ENCODE measurements at regions not wholly inside any gene's neighbourhood (a gene's known extent, or its start where the extent isn't known, plus 50 kb on each side); places are given as distances from the start of the nearest gene placed in this dataset.

- no peak for DNase-seq
These were observed 61.8 kb upstream of the CALCR start for GRCh38 chr7:93636276-93636675.

- DNase-seq: no peak
These were observed 57.8 kb upstream of the CALCR start for GRCh38 chr7:93632371-93632770.

GRCh38 chr7:93629291-93629801, 54.8 kb upstream of the CALCR start:
- DNase-seq: no peak

GRCh38 chr7:93626869-93627268, 52.3 kb upstream of the CALCR start:
- DNase-seq: no peak
